ENCODE measurements at regions not wholly inside any gene's neighbourhood (a gene's known extent, or its start where the extent isn't known, plus 50 kb on each side); places are given as distances from the start of the nearest gene placed in this dataset.

DNA sequence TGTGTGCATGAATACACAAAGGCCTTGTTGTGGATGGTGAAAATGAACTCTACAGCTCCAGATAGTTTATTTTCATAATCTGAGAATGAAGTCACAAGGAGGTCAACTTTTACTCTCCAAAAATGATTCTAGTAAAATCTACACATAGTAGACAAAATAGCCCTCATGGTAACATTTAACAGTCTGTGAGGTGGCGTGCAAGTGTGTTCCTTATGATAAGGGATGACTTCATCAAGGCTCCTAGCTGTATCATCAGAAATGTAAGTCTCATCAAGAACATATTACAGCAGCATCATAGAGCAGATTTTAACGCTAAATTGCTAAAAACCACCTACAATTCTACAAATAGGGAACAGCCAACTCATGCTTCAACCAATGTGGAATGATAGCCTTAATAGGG lies 72.3 kb upstream of the RIOK3 start:
- H3K23ac ChIP-seq (ENCODE audit: low read length): no peak overlapping the region
- H2AK5ac ChIP-seq (ENCODE audit: low read length): no peak overlapping the region
- no peaks in the 10 kb centered on the region for H3K27me3 ChIP-seq (ENCODE audit: insufficient read depth, low read length, poor library complexity)
- no peak overlapping the region for H3K4ac ChIP-seq (ENCODE audit: low read depth, low read length)
- no peak overlapping the region for H3K9ac ChIP-seq (ENCODE audit: low read length)
- H2BK15ac ChIP-seq (replicated peaks; ENCODE audit: low read depth): no peak overlapping the region
- no CpG with 5 or more reads among the region's 2 CpGs for WGBS (ENCODE audit: extremely low coverage, insufficient coverage, low lambda C conversion rate)
- no peaks in the 10 kb centered on the region for H3K4me1 ChIP-seq (ENCODE audit: control insufficient read depth, low read depth, low read length)
- no peaks in the 10 kb centered on the region for H3K79me1 ChIP-seq (ENCODE audit: low read length)
- H4K8ac ChIP-seq (ENCODE audit: low read depth, low read length): no peak overlapping the region
- H2BK5ac ChIP-seq (ENCODE audit: low read length): no peak overlapping the region
- H3K36me3 ChIP-seq (ENCODE audit: control insufficient read depth, insufficient read depth, low read length): no peaks in the 10 kb centered on the region
- no peak overlapping the region for H3K56ac ChIP-seq (ENCODE audit: low read length)
- H3K4me3 ChIP-seq (ENCODE audit: low read length): no peak overlapping the region
- H3K27ac ChIP-seq (ENCODE audit: low read depth, low read length): no peak overlapping the region
- no peak overlapping the region for H2BK120ac ChIP-seq (ENCODE audit: low read depth, low read length)
- DNase-seq: no peak
- no peak overlapping the region for H3K4me2 ChIP-seq (ENCODE audit: low read length)
- H4K5ac ChIP-seq (ENCODE audit: low read length): no peak overlapping the region
- no peaks in the 10 kb centered on the region for H3K79me2 ChIP-seq (ENCODE audit: control insufficient read depth, insufficient read depth, low read length)
- no peak overlapping the region for H3K18ac ChIP-seq (ENCODE audit: low read length)

DNA sequence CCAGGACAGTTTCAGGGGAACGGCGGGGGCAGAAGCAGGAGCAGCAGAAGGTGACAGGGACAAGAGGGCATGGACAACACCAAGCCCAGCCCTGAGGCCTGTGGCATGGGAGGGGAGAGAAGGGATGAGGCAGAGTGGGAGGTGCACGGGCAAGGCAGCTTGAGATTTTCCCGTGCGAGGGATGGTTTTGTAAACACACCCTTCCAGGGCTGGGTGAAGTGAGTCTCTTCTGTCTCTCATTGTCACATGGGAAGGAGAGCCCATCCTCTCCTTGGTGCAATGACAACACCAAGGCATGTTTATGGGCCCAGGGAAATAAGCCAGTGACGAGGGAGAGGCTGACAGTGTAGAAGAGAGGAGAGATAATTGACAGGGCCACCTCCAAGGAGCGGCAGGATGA lies 69.6 kb upstream of the RIOK3 start:
- Histone ChIP-seq H3K4ac (ENCODE audit: low read depth, low read length) (no peak overlapping the region), H2BK5ac (ENCODE audit: low read length) (no peak overlapping the region), H2BK120ac (ENCODE audit: low read depth, low read length) (no peak overlapping the region), H3K27me3 (ENCODE audit: insufficient read depth, low read length, poor library complexity) (no peaks in the 10 kb centered on the region), H2BK15ac (replicated peaks; ENCODE audit: low read depth) (no peak overlapping the region), H3K4me3 (ENCODE audit: low read length) (no peak overlapping the region), H3K56ac (ENCODE audit: low read length) (peak overlapping the region; percentile 31), H2AK5ac (ENCODE audit: low read length) (no peak overlapping the region), H3K18ac (ENCODE audit: low read length) (no peak overlapping the region), H3K9ac (ENCODE audit: low read length) (no peak overlapping the region), H3K79me1 (ENCODE audit: low read length) (no peaks in the 10 kb centered on the region), H3K27ac (ENCODE audit: low read depth, low read length) (no peak overlapping the region), H3K4me1 (ENCODE audit: control insufficient read depth, low read depth, low read length) (no peaks in the 10 kb centered on the region), H3K23ac (ENCODE audit: low read length) (no peak overlapping the region), H4K8ac (ENCODE audit: low read depth, low read length) (no peak overlapping the region), H3K36me3 (ENCODE audit: control insufficient read depth, insufficient read depth, low read length) (no peaks in the 10 kb centered on the region), H3K4me2 (ENCODE audit: low read length) (no peak overlapping the region), H3K79me2 (ENCODE audit: control insufficient read depth, insufficient read depth, low read length) (no peaks in the 10 kb centered on the region), H4K5ac (ENCODE audit: low read length) (no peak overlapping the region)
- WGBS (ENCODE audit: extremely low coverage, insufficient coverage, low lambda C conversion rate): no CpG with 5 or more reads among the region's 7 CpGs
- no peak for DNase-seq

DNA sequence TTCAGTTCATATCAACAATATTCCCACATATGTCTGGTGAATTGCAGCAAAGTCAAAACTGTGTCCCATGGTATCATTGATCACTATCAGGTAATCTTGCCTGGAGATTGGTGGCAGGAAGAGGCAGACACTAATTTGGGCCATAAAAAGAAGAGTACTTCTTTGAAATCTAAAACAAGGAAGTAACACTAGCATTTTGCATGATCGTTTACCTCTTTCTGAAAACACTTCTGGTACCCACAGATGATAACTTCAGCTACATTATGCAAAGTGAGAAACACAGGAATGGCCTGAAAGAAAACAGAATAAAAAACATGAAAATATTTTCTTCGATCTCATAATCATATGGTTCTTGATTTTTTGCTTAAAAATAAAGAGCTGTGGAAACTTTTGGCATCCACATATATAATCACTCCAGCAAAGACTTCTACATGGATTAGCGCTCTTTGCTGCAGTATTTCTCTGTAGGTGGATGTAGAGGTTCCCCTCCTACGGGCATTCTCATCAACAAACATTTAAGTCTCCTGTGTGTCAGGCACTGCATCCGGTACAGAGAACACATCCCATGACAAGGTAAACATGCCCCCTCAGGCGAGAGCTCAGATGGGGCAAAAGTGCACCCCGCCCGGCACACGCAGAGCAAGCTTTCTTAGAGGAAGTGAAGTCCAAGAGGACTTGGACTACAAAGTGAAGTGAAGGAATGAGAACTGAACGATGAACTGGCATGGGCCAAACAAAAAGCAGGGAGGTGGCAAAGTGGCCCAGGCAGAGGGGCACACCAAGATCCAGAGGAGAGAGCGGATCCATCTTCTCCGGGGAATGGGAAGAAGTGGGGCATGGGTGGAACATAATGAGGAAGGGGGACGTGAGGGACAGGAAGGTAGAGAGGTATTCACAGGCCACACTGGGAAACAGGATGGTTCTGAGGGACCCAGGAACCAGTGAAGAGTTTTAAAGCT lies 68.0 kb upstream of the RIOK3 start:
- no CpG with 5 or more reads among the region's 13 CpGs for WGBS (ENCODE audit: extremely low coverage, insufficient coverage, low lambda C conversion rate)
- H2BK15ac ChIP-seq (replicated peaks; ENCODE audit: low read depth): no peak overlapping the region

DNA sequence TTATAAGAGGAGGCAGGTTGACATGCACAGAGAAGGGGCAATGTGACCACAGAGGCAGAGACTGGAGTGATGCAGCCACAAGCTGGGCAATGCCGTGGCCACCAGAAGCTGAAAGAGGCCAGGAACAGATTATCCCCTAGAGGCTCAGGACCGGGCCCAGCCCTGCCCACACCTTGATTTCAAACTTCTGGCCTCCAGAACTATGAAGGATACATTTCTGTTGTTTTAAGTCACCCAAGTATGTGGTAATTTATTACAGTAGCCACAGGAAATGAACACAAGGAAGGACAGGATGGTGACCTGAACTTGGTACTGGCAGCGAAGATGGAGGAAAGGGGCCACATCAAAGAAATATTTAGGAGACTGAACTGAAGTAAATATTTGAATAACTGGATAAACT lies 66.8 kb upstream of the RIOK3 start:
- no peak overlapping the region for H3K9ac ChIP-seq (ENCODE audit: low read length)
- no peak overlapping the region for H3K56ac ChIP-seq (ENCODE audit: low read length)
- no peaks in the 10 kb centered on the region for H3K79me2 ChIP-seq (ENCODE audit: control insufficient read depth, insufficient read depth, low read length)
- H3K4me3 ChIP-seq (ENCODE audit: low read length): no peak overlapping the region
- WGBS (ENCODE audit: extremely low coverage, insufficient coverage, low lambda C conversion rate): no CpG with 5 or more reads among the region's 3 CpGs
- no peak overlapping the region for H2BK15ac ChIP-seq (replicated peaks; ENCODE audit: low read depth)
- H3K23ac ChIP-seq (ENCODE audit: low read length): no peak overlapping the region
- no peaks in the 10 kb centered on the region for H3K4me1 ChIP-seq (ENCODE audit: control insufficient read depth, low read depth, low read length)
- no peak overlapping the region for H3K27ac ChIP-seq (ENCODE audit: low read depth, low read length)
- no peak overlapping the region for H3K4ac ChIP-seq (ENCODE audit: low read depth, low read length)
- H3K4me2 ChIP-seq (ENCODE audit: low read length): no peak overlapping the region
- no peak overlapping the region for H2BK5ac ChIP-seq (ENCODE audit: low read length)
- H3K18ac ChIP-seq (ENCODE audit: low read length): no peak overlapping the region
- H3K27me3 ChIP-seq (ENCODE audit: insufficient read depth, low read length, poor library complexity): no peaks in the 10 kb centered on the region
- H3K36me3 ChIP-seq (ENCODE audit: control insufficient read depth, insufficient read depth, low read length): no peaks in the 10 kb centered on the region
- H4K5ac ChIP-seq (ENCODE audit: low read length): no peak overlapping the region
- H4K8ac ChIP-seq (ENCODE audit: low read depth, low read length): no peak overlapping the region
- H2BK120ac ChIP-seq (ENCODE audit: low read depth, low read length): no peak overlapping the region
- H3K79me1 ChIP-seq (ENCODE audit: low read length): no peaks in the 10 kb centered on the region
- no peak overlapping the region for H2AK5ac ChIP-seq (ENCODE audit: low read length)
- DNase-seq: no peak

More for the DNA sequence above, 68.0 kb upstream of the RIOK3 start:
- Histone ChIP-seq H3K4me2 (ENCODE audit: low read length) (no peak overlapping the region), H3K4me1 (ENCODE audit: control insufficient read depth, low read depth, low read length) (no peaks in the 10 kb centered on the region), H2BK120ac (ENCODE audit: low read depth, low read length) (no peak overlapping the region), H3K79me2 (ENCODE audit: control insufficient read depth, insufficient read depth, low read length) (no peaks in the 10 kb centered on the region), H3K4ac (ENCODE audit: low read depth, low read length) (no peak overlapping the region), H3K4me3 (ENCODE audit: low read length) (no peak overlapping the region), H3K36me3 (ENCODE audit: control insufficient read depth, insufficient read depth, low read length) (no peaks in the 10 kb centered on the region), H4K5ac (ENCODE audit: low read length) (no peak overlapping the region), H2BK5ac (ENCODE audit: low read length) (no peak overlapping the region), H2AK5ac (ENCODE audit: low read length) (no peak overlapping the region), H3K27me3 (ENCODE audit: insufficient read depth, low read length, poor library complexity) (no peaks in the 10 kb centered on the region), H4K8ac (ENCODE audit: low read depth, low read length) (no peak overlapping the region), H3K23ac (ENCODE audit: low read length) (no peak overlapping the region), H3K9ac (ENCODE audit: low read length) (no peak overlapping the region), H3K79me1 (ENCODE audit: low read length) (no peaks in the 10 kb centered on the region), H3K18ac (ENCODE audit: low read length) (no peak overlapping the region), H3K56ac (ENCODE audit: low read length) (peak overlapping the region; percentile 19), H3K27ac (ENCODE audit: low read depth, low read length) (no peak overlapping the region)
- no peak for DNase-seq

DNA sequence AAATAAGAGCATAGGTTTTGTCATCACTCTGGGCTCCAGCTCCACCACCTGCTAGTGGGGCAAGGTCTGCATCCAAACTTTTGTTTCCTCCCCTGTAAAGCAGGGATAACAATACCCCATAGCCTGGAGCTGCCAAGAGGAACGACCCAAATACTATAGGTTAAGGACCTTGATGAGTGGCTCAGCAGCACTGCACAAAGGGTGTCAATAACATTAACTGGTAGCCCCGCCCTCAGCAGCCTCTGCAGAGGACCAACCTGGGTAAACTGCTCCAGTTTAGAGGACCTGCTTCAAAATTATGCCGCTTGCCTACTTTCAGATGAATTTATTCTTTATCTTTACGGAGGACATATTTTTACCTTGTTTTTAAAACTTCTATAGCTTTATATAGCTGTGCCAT lies 65.8 kb upstream of the RIOK3 start:
- H3K4me2 ChIP-seq (ENCODE audit: low read length): no peak overlapping the region
- no peaks in the 10 kb centered on the region for H3K79me1 ChIP-seq (ENCODE audit: low read length)
- H3K23ac ChIP-seq (ENCODE audit: low read length): no peak overlapping the region
- no CpG with 5 or more reads among the region's 4 CpGs for WGBS (ENCODE audit: extremely low coverage, insufficient coverage, low lambda C conversion rate)
- H2BK5ac ChIP-seq (ENCODE audit: low read length): no peak overlapping the region
- no peaks in the 10 kb centered on the region for H3K36me3 ChIP-seq (ENCODE audit: control insufficient read depth, insufficient read depth, low read length)
- no peaks in the 10 kb centered on the region for H3K79me2 ChIP-seq (ENCODE audit: control insufficient read depth, insufficient read depth, low read length)
- H3K4ac ChIP-seq (ENCODE audit: low read depth, low read length): no peak overlapping the region
- no peak overlapping the region for H2BK15ac ChIP-seq (replicated peaks; ENCODE audit: low read depth)
- no peak for DNase-seq
- no peaks in the 10 kb centered on the region for H3K4me1 ChIP-seq (ENCODE audit: control insufficient read depth, low read depth, low read length)
- no peak overlapping the region for H3K9ac ChIP-seq (ENCODE audit: low read length)
- no peak overlapping the region for H2AK5ac ChIP-seq (ENCODE audit: low read length)
- H3K27ac ChIP-seq (ENCODE audit: low read depth, low read length): no peak overlapping the region
- H3K18ac ChIP-seq (ENCODE audit: low read length): no peak overlapping the region
- no peak overlapping the region for H3K56ac ChIP-seq (ENCODE audit: low read length)
- H4K5ac ChIP-seq (ENCODE audit: low read length): no peak overlapping the region
- no peak overlapping the region for H4K8ac ChIP-seq (ENCODE audit: low read depth, low read length)
- H2BK120ac ChIP-seq (ENCODE audit: low read depth, low read length): no peak overlapping the region
- no peak overlapping the region for H3K4me3 ChIP-seq (ENCODE audit: low read length)
- H3K27me3 ChIP-seq (ENCODE audit: insufficient read depth, low read length, poor library complexity): no peaks in the 10 kb centered on the region

DNA sequence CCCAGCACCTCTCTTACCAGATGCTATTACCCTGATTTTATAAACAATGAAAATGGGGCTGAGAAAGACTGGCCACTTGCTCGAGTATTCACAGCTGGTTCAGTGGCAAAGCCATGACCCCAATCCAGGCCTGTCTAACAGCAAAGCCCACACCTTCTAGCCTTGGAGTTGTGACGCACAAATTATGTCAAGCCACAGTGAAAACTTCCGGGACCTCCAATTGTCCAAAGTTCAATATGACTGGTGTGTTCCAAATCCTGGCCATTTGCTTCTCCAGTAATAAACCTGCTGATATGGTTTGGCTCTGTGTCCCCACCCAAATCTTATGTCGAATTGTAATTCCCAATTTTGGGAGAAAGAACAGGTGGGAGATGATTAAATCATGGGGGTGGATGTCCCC lies 64.7 kb upstream of the RIOK3 start:
- no peak overlapping the region for H3K18ac ChIP-seq (ENCODE audit: low read length)
- no peaks in the 10 kb centered on the region for H3K36me3 ChIP-seq (ENCODE audit: control insufficient read depth, insufficient read depth, low read length)
- H3K23ac ChIP-seq (ENCODE audit: low read length): no peak overlapping the region
- H3K4me1 ChIP-seq (ENCODE audit: control insufficient read depth, low read depth, low read length): no peaks in the 10 kb centered on the region
- no CpG with 5 or more reads among the region's 4 CpGs for WGBS (ENCODE audit: extremely low coverage, insufficient coverage, low lambda C conversion rate)
- no peak overlapping the region for H4K8ac ChIP-seq (ENCODE audit: low read depth, low read length)
- no peak overlapping the region for H3K56ac ChIP-seq (ENCODE audit: low read length)
- H3K79me2 ChIP-seq (ENCODE audit: control insufficient read depth, insufficient read depth, low read length): no peaks in the 10 kb centered on the region
- H2BK120ac ChIP-seq (ENCODE audit: low read depth, low read length): no peak overlapping the region
- no peak overlapping the region for H2AK5ac ChIP-seq (ENCODE audit: low read length)
- no peak overlapping the region for H3K4me3 ChIP-seq (ENCODE audit: low read length)
- H3K27me3 ChIP-seq (ENCODE audit: insufficient read depth, low read length, poor library complexity): no peaks in the 10 kb centered on the region
- H3K4ac ChIP-seq (ENCODE audit: low read depth, low read length): no peak overlapping the region
- H3K27ac ChIP-seq (ENCODE audit: low read depth, low read length): no peak overlapping the region
- no peak overlapping the region for H2BK15ac ChIP-seq (replicated peaks; ENCODE audit: low read depth)
- H3K79me1 ChIP-seq (ENCODE audit: low read length): no peaks in the 10 kb centered on the region
- no peak overlapping the region for H2BK5ac ChIP-seq (ENCODE audit: low read length)
- H3K9ac ChIP-seq (ENCODE audit: low read length): no peak overlapping the region
- no peak overlapping the region for H3K4me2 ChIP-seq (ENCODE audit: low read length)
- no peak for DNase-seq
- no peak overlapping the region for H4K5ac ChIP-seq (ENCODE audit: low read length)

All from mesendoderm (in vitro differentiated cells).